GM12878 (cell line): ENCODE measurements at regions not wholly inside any gene's neighbourhood (a gene's known extent, or its start where the extent isn't known, plus 50 kb on each side); places are given as distances from the start of the nearest gene placed in this dataset.

ENCODE experiments used
- ATAC-seq: fragments of 200-7000 bp; cut with Tn5 transposase; 3 replicates; pipeline ENCODE4 v1.9.1; 2020; ENCODE audit warnings: mild to moderate bottlenecking, moderate library complexity
- BruUV-seq: library from RNA; stranded (reverse); fragments of 400-500 nt; replicated peaks from 2 replicates; lab custom pipeline; 2021; lab: Mats Ljungman, UMichigan
- CTCF ChIA-PET: fragments of 300-600 bp; sonication (Branson Sonifier 250); formaldehyde crosslinking; extraction: SDS; loops from one replicate; lab custom pipeline; 2021; ENCODE audit warnings: inconsistent platforms; lab: Yijun Ruan, JAX
- POLR2A ChIA-PET: fragments of 350-600 bp; formaldehyde crosslinking; extraction: SDS; loops from one replicate; lab custom pipeline; 2021; ENCODE audit warnings: inconsistent platforms; lab: Charles Lee
- RAD21 ChIA-PET: fragments of 300-600 bp; sonication (Branson Sonifier 250); formaldehyde crosslinking; loops from one replicate; lab custom pipeline; 2023; ENCODE audit warnings: antibody characterized with exemption; ENCODE audit not compliant: unreplicated experiment; lab: Charles Lee
- SMC1A ChIA-PET: fragments of 300-600 bp; sonication (Branson Sonifier 250); formaldehyde crosslinking; loops from one replicate; lab custom pipeline; 2023; ENCODE audit not compliant: unreplicated experiment, uncharacterized antibody; lab: Charles Lee
- DNase-seq: peaks from one replicate; pipeline ENCODE4 v3.0.0-alpha.2; 2011; ENCODE audit warnings: low read depth, low spot score
- FAIRE-seq: peaks from 3 replicates; lab custom pipeline; 2011; peaks lifted over from hg19 to GRCh38; lab: Jason Lieb, UNC
- H2AFZ ChIP-seq: 2 replicates; pipeline ENCODE4 v1.6.0; 2011; ENCODE audit warnings: low read depth, low read length, control low read depth; ENCODE audit not compliant: control insufficient read depth
- H3K27ac ChIP-seq: 2 replicates; pipeline ENCODE4 v1.5.1; 2011; ENCODE audit warnings: control low read depth; ENCODE audit not compliant: control insufficient read depth, insufficient read depth
- H3K27me3 ChIP-seq, 2 experiments: replicated peaks in 1 of 2; 2 replicates each; pipeline versions ENCODE4 v1.6.0 to v1.6.1; 2011; ENCODE audit warnings: low read length in 1 of 2; ENCODE audit not compliant: control insufficient read depth in 2 of 2, insufficient read depth in 2 of 2
- H3K36me3 ChIP-seq, 2 experiments: 2 replicates each; pipeline ENCODE4 v1.5.1; 2011; ENCODE audit warnings: low read length in 1 of 2; ENCODE audit not compliant: control insufficient read depth in 2 of 2, insufficient read depth in 2 of 2
- H3K4me1 ChIP-seq: 2 replicates; pipeline ENCODE4 v1.6.1; 2011; ENCODE audit warnings: mild to moderate bottlenecking, low read length, moderate library complexity, mixed read lengths; ENCODE audit not compliant: control insufficient read depth, insufficient read depth
- H3K4me2 ChIP-seq: 2 replicates; pipeline ENCODE4 v1.6.0; 2011; ENCODE audit warnings: control low read depth; ENCODE audit not compliant: control insufficient read depth, insufficient read depth
- H3K4me3 ChIP-seq: fragments of 200-600 bp; sonication (generic); 2 replicates; pipeline ENCODE4 v1.5.1; 2016
- H3K79me2 ChIP-seq: 2 replicates; pipeline ENCODE4 v1.6.0; 2011; ENCODE audit warnings: low read length; ENCODE audit not compliant: control insufficient read depth, insufficient read depth
- H3K9ac ChIP-seq: 2 replicates; pipeline ENCODE4 v1.8.0; 2011; ENCODE audit warnings: low read length, control low read depth, mixed read lengths; ENCODE audit not compliant: control insufficient read depth, insufficient read depth
- H3K9me3 ChIP-seq: replicated peaks from 3 replicates; pipeline ENCODE4 v1.5.1; 2011; ENCODE audit warnings: mild to moderate bottlenecking, low read length; ENCODE audit not compliant: control insufficient read depth, insufficient read depth
- H4K20me1 ChIP-seq: 2 replicates; pipeline ENCODE4 v1.6.0; 2011; ENCODE audit not compliant: control insufficient read depth, insufficient read depth
- BMI1 ChIP-seq: fragments of 450-650 bp; IDR thresholded peaks from 2 replicates; pipeline ENCODE4 v1.6.1; 2016; ENCODE audit warnings: mild to moderate bottlenecking, moderate library complexity, borderline replicate concordance
- CHD4 ChIP-seq: fragments of 200-600 bp; sonication (generic); IDR thresholded peaks from 2 replicates; pipeline ENCODE4 v1.6.1; 2016; ENCODE audit warnings: mild to moderate bottlenecking
- MYC ChIP-seq: IDR thresholded peaks from 2 replicates; pipeline ENCODE4 v1.6.1; 2011; ENCODE audit warnings: mild to moderate bottlenecking, low read length, moderate library complexity, inconsistent platforms; ENCODE audit not compliant: insufficient read depth, insufficient replicate concordance, insufficient read length, severe bottlenecking
- SREBF2 ChIP-seq: IDR thresholded peaks from 2 replicates; pipeline ENCODE4 v1.6.1; 2012; ENCODE audit warnings: mild to moderate bottlenecking, low read length
- TCF12 ChIP-seq: IDR thresholded peaks from 2 replicates; pipeline ENCODE4 v1.6.1; 2011; ENCODE audit warnings: low read depth, mild to moderate bottlenecking, low read length
- TCF3 ChIP-seq: IDR thresholded peaks from 2 replicates; pipeline ENCODE4 v1.6.1; 2012; ENCODE audit warnings: low read depth, mild to moderate bottlenecking, low read length, borderline replicate concordance; ENCODE audit not compliant: insufficient read depth
- ZBTB40 ChIP-seq: fragments of 450-650 bp; IDR thresholded peaks from 2 replicates; pipeline ENCODE4 v1.6.1; 2016; ENCODE audit warnings: mild to moderate bottlenecking, moderate library complexity, borderline replicate concordance
- WGBS: methylation state at CpG from one replicate; pipeline ENCODE4 v1.1.6; 2016; ENCODE audit warnings: low lambda C conversion rate; ENCODE audit not compliant: insufficient replicate concordance, insufficient coverage; ENCODE audit errors: missing lambda C conversion rate; 5-methylcytosine and 5-hydroxymethylcytosine counted together
- in situ Hi-C: fragments of 300-500 bp; cut with MboI; formaldehyde crosslinking; loops from 9 replicates; pipeline ENCODE4 v1.14.3; 2018; ENCODE audit warnings: mixed read lengths
- intact Hi-C: fragments of 100-400 bp; cut with micrococcal nuclease; formaldehyde crosslinking; loops from one replicate; pipeline ENCODE4 v1.14.2; 2022; ENCODE audit not compliant: unreplicated experiment

DNA sequence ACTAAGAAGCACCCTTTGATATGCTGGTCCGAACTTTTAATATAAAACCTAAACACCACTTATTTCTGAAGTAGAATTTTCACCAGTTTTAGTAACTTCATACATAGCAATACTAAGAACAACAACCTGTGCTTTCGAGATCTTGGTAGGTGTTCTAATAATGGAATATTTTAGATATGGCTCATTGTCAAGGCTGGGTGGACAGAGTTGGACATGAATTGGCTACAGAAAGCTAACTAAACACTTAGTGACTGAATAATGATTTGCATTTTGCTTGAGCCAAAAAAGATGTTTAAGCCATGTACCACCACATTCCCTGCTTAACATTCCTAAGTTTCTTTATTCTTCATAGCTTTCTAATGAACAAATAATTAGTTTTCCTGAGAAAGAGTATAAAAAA is 344.3 kb upstream of the SGCG start (continued):
- no peak for TF ChIP-seq ZBTB40
- no peak for TF ChIP-seq MYC
- TF ChIP-seq TCF12, result no peak

DNA sequence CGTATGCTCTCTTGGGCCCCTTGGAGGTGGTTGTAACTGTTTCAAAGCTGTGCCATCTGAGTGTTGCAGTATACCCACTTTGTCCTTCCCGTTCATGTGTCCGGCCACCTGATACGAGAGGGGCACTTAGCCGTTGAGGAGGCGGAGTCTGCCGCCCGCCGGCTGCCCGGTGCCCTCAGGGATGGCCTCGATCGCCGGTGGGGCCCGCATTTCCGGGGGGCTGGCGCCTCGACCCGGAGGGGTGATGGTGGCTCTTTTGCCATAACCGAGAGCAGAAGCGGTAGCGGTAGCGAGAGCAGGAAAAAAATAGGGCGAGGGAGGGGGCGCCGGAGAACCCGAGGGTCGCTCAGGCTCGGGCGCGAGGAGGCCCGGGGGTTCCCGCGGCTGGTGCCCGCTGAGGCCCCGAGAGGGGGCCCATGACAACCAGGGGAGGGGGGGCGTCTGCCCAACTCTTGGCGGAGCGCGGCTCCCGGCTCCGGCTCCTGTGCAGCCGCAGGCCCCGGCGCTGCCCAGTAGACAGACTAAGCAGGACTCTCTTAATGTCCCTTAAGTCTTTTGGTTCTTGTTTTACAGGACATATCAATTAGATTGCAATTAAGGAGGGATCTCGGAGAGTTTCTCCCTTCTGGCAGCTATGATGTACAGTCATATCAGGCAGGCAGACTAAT is 342.7 kb upstream of the SGCG start:
- H2AFZ ChIP-seq, result no peak overlapping the region
- no peak for FAIRE-seq
- CTCF ChIA-PET, result interaction anchor here (0.8 kb wide), 1 partner anchor 454 kb away, joined by 3 read pairs; no protein-coding TSS in a partner anchor
- SMC1A ChIA-PET, result interaction anchor here (0.8 kb wide), 1 partner anchor 11 kb away, joined by 3 read pairs; no protein-coding TSS in a partner anchor
- in situ Hi-C loops (no loop called here), intact Hi-C loops (loop anchor here (1.0 kb wide), 1 partner anchor 10 kb away; no protein-coding TSS in a partner anchor)
- H3K27ac ChIP-seq, result no peak overlapping the region
- H3K4me2 ChIP-seq, result no peak overlapping the region
- H3K4me3 ChIP-seq, result no peak overlapping the region
- no peaks in the 10 kb centered on the region for H3K79me2 ChIP-seq
- H3K9ac ChIP-seq, result no peak overlapping the region
- WGBS, result 36% methylated on average over 18 of the region's 45 CpGs
- H3K9me3 ChIP-seq, result no peaks in the 10 kb centered on the region
- ATAC-seq, result no peak; the same call in 2 of the 3 replicates
- no peaks in the 10 kb centered on the region for H3K4me1 ChIP-seq
- DNase-seq, result no peak
- POLR2A ChIA-PET, result no interaction called here
- no TSS peak for BruUV-seq
- TF ChIP-seq TCF3 (no peak), MYC (no peak), BMI1 (no peak), CHD4 (no peak), SREBF2 (no peak)
- H4K20me1 ChIP-seq, result no peaks in the 10 kb centered on the region
- H3K27me3 ChIP-seq, result no peaks in the 10 kb centered on the region
- H3K36me3 ChIP-seq, result no peaks in the 10 kb centered on the region
- RAD21 ChIA-PET, result no interaction called here
